SK-N-MC (cell line): ENCODE measurements at regions not wholly inside any gene's neighbourhood (a gene's known extent, or its start where the extent isn't known, plus 50 kb on each side); places are given as distances from the start of the nearest gene placed in this dataset.

Experiments
- EZH2 ChIP-seq: fragments of 200-600 bp; sonication (generic); IDR thresholded peaks from one replicate; pipeline ENCODE4 v1.6.1; 2017; ENCODE audit warnings: antibody characterized with exemption
- FOXP2 ChIP-seq: optimal IDR thresholded peaks from 2 replicates; pipeline ENCODE3; 2011; ENCODE audit warnings: mild to moderate bottlenecking, moderate library complexity; ENCODE audit not compliant: insufficient read depth; ENCODE audit errors: extremely low read length, control extremely low read depth
- POLR2AphosphoS5 ChIP-seq: IDR thresholded peaks from 2 replicates; pipeline ENCODE4 v1.6.1; 2012; ENCODE audit warnings: mild to moderate bottlenecking, low read depth, low read length, borderline replicate concordance

GRCh38 chr16:86138121-86139085 lies 239.4 kb downstream of the IRF8 start:
- TF ChIP-seq FOXP2 (no peak), POLR2AphosphoS5 (no peak), EZH2 (no peak)
